Esophagus squamous epithelium (tissue), 5 donors: ENCODE measurements at regions not wholly inside any gene's neighbourhood (a gene's known extent, or its start where the extent isn't known, plus 50 kb on each side); places are given as distances from the start of the nearest gene placed in this dataset.

Source experiments
- DNase-seq: peaks from one replicate; lab custom pipeline; 2025; lab: John Stamatoyannopoulos, UW
- H3K27ac ChIP-seq, 4 donors: fragments of 200-600 bp; sonication (generic); one replicate each; pipeline ENCODE4 v1.5.1; 2016 to 2019; ENCODE audit warnings: mild to moderate bottlenecking in 1 of 4
- H3K27me3 ChIP-seq, 4 donors: fragments of 200-600 bp; sonication (generic); 1 replicate in 3 of 4; 2 replicates in 1 of 4; pipeline versions ENCODE4 v1.5.1 to v1.6.0; 2017 to 2021; ENCODE audit warnings: antibody characterized with exemption in 1 of 4
- H3K36me3 ChIP-seq, 3 donors: fragments of 200-600 bp; sonication (generic); one replicate each; pipeline ENCODE4 v1.5.1; 2016 to 2019
- H3K4me1 ChIP-seq, 3 donors: fragments of 200-600 bp; sonication (generic); one replicate each; pipeline ENCODE4 v1.5.1; 2017 to 2019
- H3K4me3 ChIP-seq, 4 donors: fragments of 200-600 bp; sonication (generic); 1 replicate in 3 of 4; 2 replicates in 1 of 4; pipeline ENCODE4 v1.5.1; 2016 to 2019; ENCODE audit warnings: mild to moderate bottlenecking in 2 of 4, moderate library complexity in 1 of 4
- H3K9me3 ChIP-seq, 3 donors: fragments of 200-600 bp; sonication (generic); one replicate each; pipeline ENCODE4 v1.5.1; 2016 to 2019
- POLR2A ChIP-seq, 4 donors: fragments of 450-650 bp; IDR thresholded peaks; one replicate each; pipeline ENCODE4 v1.6.1; 2017; ENCODE audit warnings: antibody characterized with exemption in 4 of 4, mild to moderate bottlenecking in 4 of 4, moderate library complexity in 3 of 4
- WGBS, 2 donors: methylation state at CpG; one replicate each; pipeline ENCODE4 v1.1.5; 2018; 5-methylcytosine and 5-hydroxymethylcytosine counted together
- intact Hi-C: fragments of 100-400 bp; cut with DNase I; formaldehyde crosslinking; loops from one replicate; pipeline ENCODE4 v1.15.0; 2022
- TF ChIP-seq, protein P1 (sequence below), 6 experiments: fragments of 450-650 bp in 4 of 6; fragments of 200-600 bp in 2 of 6; sonication (generic) in 2 of 6; IDR thresholded peaks; one replicate each; pipeline ENCODE4 v1.5.1; 2016 to 2019; ENCODE audit warnings: antibody characterized with exemption in 6 of 6, mild to moderate bottlenecking in 4 of 6, moderate library complexity in 4 of 6
- donor health status: DM: yes; HTN: yes; CAD: no.

DNA sequence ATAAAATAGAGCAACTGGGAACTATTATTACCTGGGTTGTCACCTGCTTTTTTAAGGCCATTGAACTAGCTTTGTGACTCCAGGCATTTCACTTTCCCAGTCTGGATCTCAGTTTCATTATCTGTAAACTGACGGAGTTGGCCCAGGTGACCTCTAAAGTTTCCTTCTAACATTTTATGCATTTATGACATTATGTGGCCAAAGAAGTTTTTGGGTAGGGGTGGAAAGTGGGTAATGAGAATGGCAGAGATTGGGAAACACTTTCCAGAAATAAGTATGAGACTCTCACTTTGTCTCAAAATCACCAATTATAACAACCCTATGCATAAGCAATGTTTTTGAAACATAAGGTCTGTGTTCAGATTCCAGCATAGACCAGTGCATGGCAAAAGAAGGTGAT is 99.1 kb upstream of the ARHGEF3 start:
- no peak for TF ChIP-seq POLR2A (IDR thresholded peaks at IDR 0.05)
- TF ChIP-seq, protein P1, sequence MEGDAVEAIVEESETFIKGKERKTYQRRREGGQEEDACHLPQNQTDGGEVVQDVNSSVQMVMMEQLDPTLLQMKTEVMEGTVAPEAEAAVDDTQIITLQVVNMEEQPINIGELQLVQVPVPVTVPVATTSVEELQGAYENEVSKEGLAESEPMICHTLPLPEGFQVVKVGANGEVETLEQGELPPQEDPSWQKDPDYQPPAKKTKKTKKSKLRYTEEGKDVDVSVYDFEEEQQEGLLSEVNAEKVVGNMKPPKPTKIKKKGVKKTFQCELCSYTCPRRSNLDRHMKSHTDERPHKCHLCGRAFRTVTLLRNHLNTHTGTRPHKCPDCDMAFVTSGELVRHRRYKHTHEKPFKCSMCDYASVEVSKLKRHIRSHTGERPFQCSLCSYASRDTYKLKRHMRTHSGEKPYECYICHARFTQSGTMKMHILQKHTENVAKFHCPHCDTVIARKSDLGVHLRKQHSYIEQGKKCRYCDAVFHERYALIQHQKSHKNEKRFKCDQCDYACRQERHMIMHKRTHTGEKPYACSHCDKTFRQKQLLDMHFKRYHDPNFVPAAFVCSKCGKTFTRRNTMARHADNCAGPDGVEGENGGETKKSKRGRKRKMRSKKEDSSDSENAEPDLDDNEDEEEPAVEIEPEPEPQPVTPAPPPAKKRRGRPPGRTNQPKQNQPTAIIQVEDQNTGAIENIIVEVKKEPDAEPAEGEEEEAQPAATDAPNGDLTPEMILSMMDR (IDR thresholded peaks at IDR 0.05) = no peak
- DNase-seq = no peak
- no peak overlapping the region for H3K27ac ChIP-seq
- no peaks in the 10 kb centered on the region for H3K9me3 ChIP-seq
- 0% methylated on average over 1 of the region's 1 CpG for WGBS, 2 donors
- peaks cover 0 to 12% (median 0%) of the 10 kb centered on the region in 3 donors for H3K36me3 ChIP-seq
- H3K4me1 ChIP-seq = peaks cover 0 to 3% (median 0%) of the 10 kb centered on the region in 3 donors
- intact Hi-C loops = no loop called here
- no peak overlapping the region for H3K4me3 ChIP-seq
- no peaks in the 10 kb centered on the region for H3K27me3 ChIP-seq

GRCh38 chr3:56899851-56900250 is 98.1 kb upstream of the ARHGEF3 start:
- intact Hi-C loops = no loop called here

GRCh38 chr3:56899078-56899477 is 97.3 kb upstream of the ARHGEF3 start:
- intact Hi-C loops = no loop called here
- TF ChIP-seq, protein P1 (IDR thresholded peaks at IDR 0.05) = no peak
- no peak for TF ChIP-seq POLR2A (IDR thresholded peaks at IDR 0.05)
- H3K27me3 ChIP-seq = no peaks in the 10 kb centered on the region
- no peak overlapping the region for H3K27ac ChIP-seq
- no peaks in the 10 kb centered on the region for H3K9me3 ChIP-seq
- peaks cover 0 to 12% (median 0%) of the 10 kb centered on the region in 3 donors for H3K36me3 ChIP-seq
- peaks cover 10 to 21% (median 14%) of the 10 kb centered on the region in 3 donors for H3K4me1 ChIP-seq
- DNase-seq = no peak
- WGBS, 2 donors = 89 to 91% methylated on average over 6 of the region's 6 CpGs
- no peak overlapping the region for H3K4me3 ChIP-seq

More at GRCh38 chr3:56899851-56900250, 98.1 kb upstream of the ARHGEF3 start:
- DNase-seq = no peak
- Histone ChIP-seq H3K4me3 (no peak overlapping the region), H3K9me3 (no peaks in the 10 kb centered on the region), H3K27ac (no peak overlapping the region), H3K27me3 (no peaks in the 10 kb centered on the region), H3K4me1 (peaks cover 6 to 13% (median 8%) of the 10 kb centered on the region in 3 donors), H3K36me3 (peaks cover 0 to 12% (median 0%) of the 10 kb centered on the region in 3 donors)
- WGBS, 2 donors = 74 to 81% methylated on average over 5 to 6 of the region's 6 CpGs
- TF ChIP-seq, protein P1 (IDR thresholded peaks at IDR 0.05) = no peak
- no peak for TF ChIP-seq POLR2A (IDR thresholded peaks at IDR 0.05)

DNA sequence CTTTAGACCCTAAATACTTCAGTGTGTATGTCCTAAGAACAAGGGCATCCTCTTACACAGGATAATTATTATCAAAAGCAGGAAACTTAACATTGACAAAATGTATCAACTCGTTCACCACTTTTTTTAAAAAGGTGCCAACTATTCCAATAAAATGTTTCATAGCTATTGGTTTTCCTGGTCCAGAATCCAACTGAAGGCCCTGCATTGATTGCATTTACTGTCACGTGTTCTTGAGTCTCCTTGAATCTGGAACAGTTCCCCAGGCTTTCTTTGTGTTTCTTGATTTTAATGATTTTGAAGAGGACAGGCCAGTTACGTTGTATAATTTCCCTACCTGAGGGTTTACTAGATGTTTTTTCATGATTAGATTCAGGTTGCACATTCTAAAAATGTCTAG is 94.6 kb upstream of the ARHGEF3 start:
- no peak for DNase-seq
- H3K27me3 ChIP-seq = no peaks in the 10 kb centered on the region
- intact Hi-C loops = no loop called here
- H3K4me3 ChIP-seq = no peak overlapping the region
- TF ChIP-seq POLR2A (IDR thresholded peaks at IDR 0.05) = no peak
- TF ChIP-seq, protein P1 (IDR thresholded peaks at IDR 0.05) = no peak
- H3K27ac ChIP-seq = peak overlapping the region in 1 of 4 donors; percentile 59
- no peaks in the 10 kb centered on the region for H3K9me3 ChIP-seq
- H3K4me1 ChIP-seq = peaks cover 10 to 48% (median 32%) of the 10 kb centered on the region in 3 donors
- H3K36me3 ChIP-seq = peaks cover 0 to 12% (median 0%) of the 10 kb centered on the region in 3 donors
- 87 to 89% methylated on average over 3 of the region's 3 CpGs for WGBS, 2 donors

- DNase-seq = no peak
- 13 to 22% methylated on average over 10 of the region's 10 CpGs for WGBS, 2 donors
- Histone ChIP-seq H3K9me3 (no peaks in the 10 kb centered on the region), H3K36me3 (peaks cover 0 to 12% (median 0%) of the 10 kb centered on the region in 3 donors), H3K27me3 (no peaks in the 10 kb centered on the region), H3K4me1 (peaks cover 10 to 62% (median 41%) of the 10 kb centered on the region in 3 donors), H3K27ac (peak overlapping the region; percentile 31 to 64 (median 55)), H3K4me3 (no peak overlapping the region)
- TF ChIP-seq, protein P1 (IDR thresholded peaks at IDR 0.05) = no peak
- no peak for TF ChIP-seq POLR2A (IDR thresholded peaks at IDR 0.05)
- intact Hi-C loops = no loop called here
Measured at GRCh38 chr3:56894881-56895431, 93.2 kb upstream of the ARHGEF3 start.
